ENCODE measurements at regions not wholly inside any gene's neighbourhood (a gene's known extent, or its start where the extent isn't known, plus 50 kb on each side); places are given as distances from the start of the nearest gene placed in this dataset.

GRCh38 chr2:56729212-56729611 is 545.4 kb downstream of the CCDC85A start:
- Histone ChIP-seq H4K8ac (replicated peaks; ENCODE audit: insufficient read length, low read depth, low read length) (no peak overlapping the region), H2BK120ac (ENCODE audit: low read depth, low read length, poor library complexity, severe bottlenecking) (no peak overlapping the region), H3K23ac (ENCODE audit: insufficient read length, low read depth, low read length) (no peak overlapping the region), H3K4me2 (ENCODE audit: insufficient read depth, insufficient read length, low read length) (no peak overlapping the region), H3K23me2 (ENCODE audit: insufficient read length, low read depth, low read length, poor library complexity, severe bottlenecking) (no peaks in the 10 kb centered on the region), H3K9ac (ENCODE audit: extremely low read depth, insufficient read length, low read length) (no peak overlapping the region), H4K5ac (ENCODE audit: insufficient read length, low read depth, low read length) (no peak overlapping the region), H3K56ac (ENCODE audit: insufficient read length, low read depth, low read length) (no peak overlapping the region), H2AFZ (ENCODE audit: low read length) (no peak overlapping the region), H3K27ac (ENCODE audit: insufficient read length, low read depth, low read length) (no peak overlapping the region), H3K79me1 (ENCODE audit: insufficient read depth, low read depth, low read length, poor library complexity, severe bottlenecking) (no peaks in the 10 kb centered on the region), H3K4me1 (ENCODE audit: insufficient read depth, low read length) (no peaks in the 10 kb centered on the region), H3T11ph (ENCODE audit: low read length) (no peak overlapping the region), H2AK5ac (ENCODE audit: insufficient read length, low read length) (no peak overlapping the region), H4K91ac (ENCODE audit: insufficient read length, low read depth, low read length) (no peak overlapping the region), H3K27me3 (ENCODE audit: insufficient read depth, low read length) (no peaks in the 10 kb centered on the region), H3K14ac (ENCODE audit: insufficient read depth, low read length) (no peak overlapping the region), H2BK20ac (ENCODE audit: low read depth, low read length, poor library complexity, severe bottlenecking) (no peak overlapping the region), H2BK5ac (ENCODE audit: insufficient read length, low read length) (no peak overlapping the region), H3K79me2 (ENCODE audit: insufficient read depth, low read length) (no peaks in the 10 kb centered on the region), H3K9me3 (ENCODE audit: control insufficient read depth, low read depth, low read length) (no peaks in the 10 kb centered on the region), H3K18ac (ENCODE audit: insufficient read length, low read depth, low read length) (no peak overlapping the region), H4K20me1 (ENCODE audit: control insufficient read depth, insufficient read depth, insufficient read length) (no peaks in the 10 kb centered on the region), H2BK15ac (ENCODE audit: low read depth, low read length) (no peak overlapping the region), H3K4ac (ENCODE audit: low read depth, low read length) (no peak overlapping the region), H2BK12ac (ENCODE audit: insufficient read length, low read depth, low read length) (no peak overlapping the region)
- Mint-ChIP-seq H3K27me3 (ENCODE audit: low read depth) (no peaks in the 10 kb centered on the region; the same call in 1 of the 2 replicates), H3K4me1 (no peaks in the 10 kb centered on the region), H3K4me3 (no peak overlapping the region), H3K36me3 (ENCODE audit: insufficient read depth in 1 of 3, low read depth in 3 of 3) (peaks cover 0 to 5% (median 3%) of the 10 kb centered on the region in 3 experiments; a peak in 2 of 7 replicates), H3K27ac (no peak overlapping the region), H3K9me3 (peaks cover 27 to 29% of the 10 kb centered on the region in 2 experiments)
- DNase-seq = no peak
- no CpG with 5 or more reads among the region's 1 CpG for WGBS (ENCODE audit: extremely low coverage, insufficient read length, low lambda C conversion rate)
- no peak for TF ChIP-seq CTCF (conservative IDR thresholded peaks at IDR 0.05)

All from H9 (cell line).